Left kidney (tissue), 1 donor: ENCODE measurements at regions not wholly inside any gene's neighbourhood (a gene's known extent, or its start where the extent isn't known, plus 50 kb on each side); places are given as distances from the start of the nearest gene placed in this dataset.
A peak's percentile ranks its signal among the peaks of the same experiment; 100 is the strongest.

Experiments used
- DNase-seq: peaks from one replicate; pipeline ENCODE4 v3.0.0-alpha.2; 2013

- no peak for DNase-seq
These were observed 349.0 kb downstream of the TBC1D4 start for GRCh38 chr13:75132701-75133695.

GRCh38 chr13:75129331-75129730 is 352.6 kb downstream of the TBC1D4 start:
- no peak for DNase-seq

- DNase-seq, result no peak
These were observed 357.6 kb downstream of the TBC1D4 start for GRCh38 chr13:75124415-75124814.

- DNase-seq, result no peak
These were observed 358.5 kb downstream of the TBC1D4 start for GRCh38 chr13:75123428-75123827.

- DNase-seq, result no peak
These were observed 361.9 kb downstream of the TBC1D4 start for GRCh38 chr13:75120085-75120484.

GRCh38 chr13:75115171-75115570 is 366.8 kb downstream of the TBC1D4 start:
- peak; percentile 6 for DNase-seq

GRCh38 chr13:75103976-75104375 is 378.0 kb downstream of the TBC1D4 start:
- no peak for DNase-seq

- no peak for DNase-seq
These were observed 379.8 kb downstream of the TBC1D4 start for GRCh38 chr13:75102001-75102716.

- DNase-seq, result no peak
These were observed 380.6 kb downstream of the TBC1D4 start for GRCh38 chr13:75101348-75101747.

GRCh38 chr13:75092143-75092542 is 389.8 kb downstream of the TBC1D4 start:
- DNase-seq, result no peak

- DNase-seq, result no peak
These were observed 390.3 kb downstream of the TBC1D4 start for GRCh38 chr13:75091718-75092117.

GRCh38 chr13:75090872-75091615 is 390.9 kb downstream of the TBC1D4 start:
- DNase-seq, result no peak

GRCh38 chr13:75088915-75089314 is 393.1 kb downstream of the TBC1D4 start:
- no peak for DNase-seq

GRCh38 chr13:75079226-75079625 is 402.7 kb downstream of the TBC1D4 start:
- DNase-seq, result no peak

GRCh38 chr13:75076476-75076875 is 405.5 kb downstream of the TBC1D4 start:
- DNase-seq, result no peak

GRCh38 chr13:75073786-75074185 is 408.2 kb downstream of the TBC1D4 start:
- DNase-seq, result no peak

GRCh38 chr13:75072891-75073290 is 409.1 kb downstream of the TBC1D4 start:
- no peak for DNase-seq

GRCh38 chr13:75072368-75072767 is 409.6 kb downstream of the TBC1D4 start:
- no peak for DNase-seq

GRCh38 chr13:75071796-75072195 is 410.2 kb downstream of the TBC1D4 start:
- no peak for DNase-seq

GRCh38 chr13:75071395-75071794 is 410.6 kb downstream of the TBC1D4 start:
- no peak for DNase-seq

GRCh38 chr13:75061909-75062308 is 420.1 kb downstream of the TBC1D4 start:
- DNase-seq, result no peak

GRCh38 chr13:75055296-75055695 is 426.7 kb downstream of the TBC1D4 start:
- DNase-seq, result no peak

- DNase-seq, result no peak
These were observed 429.4 kb downstream of the TBC1D4 start for GRCh38 chr13:75052616-75053015.
